Astrocyte of the cerebellum (primary cell): ENCODE measurements at regions not wholly inside any gene's neighbourhood (a gene's known extent, or its start where the extent isn't known, plus 50 kb on each side); places are given as distances from the start of the nearest gene placed in this dataset.

Source experiments
- DNase-seq: peaks from one replicate; pipeline ENCODE4 v3.0.0-alpha.2; 2011; ENCODE audit warnings: low read depth
- H3K4me3 ChIP-seq: 2 replicates; pipeline ENCODE4 v1.5.1; 2011; ENCODE audit warnings: mild to moderate bottlenecking, low read depth, low read length, moderate library complexity
- CTCF ChIP-seq: IDR thresholded peaks from 2 replicates; pipeline ENCODE4 v1.5.1; 2012; ENCODE audit warnings: low read length, low read depth, moderate library complexity, mild to moderate bottlenecking; ENCODE audit errors: missing control alignments
- in situ Hi-C: cut with HindIII; loops from 2 replicates; pipeline ENCODE4 v1.10.0; 2017; ENCODE audit warnings: low sequenced_read_pairs

- in situ Hi-C loops, result no loop called here
- no peak overlapping the region for H3K4me3 ChIP-seq
- DNase-seq, result no peak
- TF ChIP-seq CTCF, result no peak
Measured at GRCh38 chr13:105660561-105660960, 874.9 kb downstream of the EFNB2 start.

DNA sequence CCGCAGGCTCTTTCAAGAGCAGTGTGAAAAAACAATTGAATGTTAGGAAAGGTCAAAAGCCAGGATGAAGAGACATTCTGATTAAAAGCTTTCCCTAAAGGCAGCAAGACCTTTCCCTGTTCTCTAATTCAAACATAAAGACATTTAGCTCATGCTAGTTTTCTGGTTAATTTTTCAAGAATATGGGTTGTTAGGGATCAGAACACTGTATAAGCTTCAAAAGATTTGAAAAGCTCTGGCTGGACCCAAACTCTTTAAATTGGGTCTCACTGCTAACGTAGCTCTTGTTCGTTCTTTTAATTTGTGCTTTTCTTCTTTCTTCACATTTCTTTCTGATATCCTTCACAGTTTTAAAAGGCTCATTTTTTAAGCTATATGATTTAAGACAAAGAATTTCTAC is 877.0 kb downstream of the EFNB2 start:
- in situ Hi-C loops, result no loop called here
- TF ChIP-seq CTCF, result no peak
- no peak overlapping the region for H3K4me3 ChIP-seq
- DNase-seq, result no peak

DNA sequence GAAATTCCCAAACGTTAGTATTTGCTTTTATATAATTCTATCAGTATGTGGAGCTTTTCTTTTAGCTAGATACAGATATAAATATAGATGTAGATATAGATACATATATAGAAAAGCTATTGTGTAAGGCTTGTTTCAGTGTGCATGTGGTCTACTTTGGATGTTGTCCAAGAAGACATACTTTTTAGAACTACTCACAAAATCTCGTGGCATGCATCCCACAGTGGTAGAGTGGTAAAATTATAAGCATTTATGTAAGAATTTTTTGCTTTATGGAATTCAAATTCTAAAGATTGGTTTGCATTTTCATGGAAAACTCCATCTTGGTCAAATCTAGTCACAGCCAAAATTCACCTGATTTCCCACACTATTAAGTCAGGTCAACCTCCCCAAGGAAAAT is 880.4 kb downstream of the EFNB2 start:
- in situ Hi-C loops, result no loop called here
- peak; percentile 76 for DNase-seq
- H3K4me3 ChIP-seq, result no peak overlapping the region
- TF ChIP-seq CTCF, result no peak

DNA sequence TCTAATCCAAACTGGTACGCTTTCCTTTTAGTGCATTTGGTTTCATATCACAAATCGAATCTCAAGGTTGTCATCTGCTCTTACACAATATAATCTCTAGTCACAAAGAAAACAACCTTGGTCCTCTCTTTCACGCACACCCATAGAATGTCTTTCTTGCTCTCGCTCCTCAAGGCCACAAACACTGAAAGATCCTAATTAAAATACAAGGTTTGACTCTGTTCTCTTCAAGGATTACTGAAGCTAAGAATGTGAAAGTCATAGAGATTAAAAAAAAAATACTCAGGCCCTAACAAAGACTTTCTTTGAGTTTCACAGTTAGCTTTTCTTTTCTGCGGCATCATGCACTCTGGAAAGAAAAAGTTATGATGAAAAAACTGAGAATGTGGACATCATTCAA is 891.5 kb downstream of the EFNB2 start:
- in situ Hi-C loops, result no loop called here
- DNase-seq, result no peak
- H3K4me3 ChIP-seq, result no peak overlapping the region
- TF ChIP-seq CTCF, result no peak

DNA sequence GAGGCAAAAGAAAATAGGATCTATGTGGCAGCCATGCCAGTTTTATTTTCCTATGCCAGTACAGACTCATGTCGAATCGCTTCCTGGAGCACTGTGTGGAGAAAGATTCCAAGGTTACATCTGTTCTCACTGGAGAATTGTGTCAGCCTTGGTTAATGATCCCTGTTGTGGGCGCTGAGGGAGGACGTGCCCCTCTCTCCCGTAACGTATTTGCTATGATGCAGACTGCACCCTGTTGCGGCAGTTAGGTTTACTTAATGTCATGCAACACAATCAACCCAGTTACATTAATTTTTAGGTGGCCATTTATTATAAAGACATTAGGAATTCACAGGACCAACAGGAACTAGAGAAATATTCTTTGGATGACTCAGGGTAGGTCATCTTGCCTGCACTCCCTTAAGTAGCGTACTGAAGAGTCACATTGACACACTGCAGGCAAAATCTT is 892.9 kb downstream of the EFNB2 start:
- no peak for TF ChIP-seq CTCF
- no peak overlapping the region for H3K4me3 ChIP-seq
- in situ Hi-C loops, result no loop called here
- no peak for DNase-seq

DNA sequence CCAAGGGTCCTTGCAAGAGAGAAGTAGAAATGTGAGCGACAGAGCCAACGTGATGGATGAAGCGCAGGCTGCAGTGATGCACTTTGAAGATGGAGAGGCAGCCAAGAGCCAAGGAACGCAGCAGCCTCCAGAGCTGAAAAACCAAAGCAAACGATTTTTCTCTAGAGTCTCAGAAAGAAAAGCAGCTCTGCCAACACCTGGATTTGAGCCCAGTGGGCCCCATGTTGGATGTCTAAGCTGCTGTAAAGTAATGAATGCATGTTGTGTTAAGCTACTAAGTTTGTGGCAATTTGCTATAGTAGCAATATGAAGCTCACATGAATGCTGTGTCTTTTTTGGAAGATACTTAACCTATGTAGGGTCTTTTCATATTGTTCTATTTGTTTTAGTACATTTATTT is 894.3 kb downstream of the EFNB2 start:
- H3K4me3 ChIP-seq, result no peak overlapping the region
- DNase-seq, result no peak
- no peak for TF ChIP-seq CTCF
- in situ Hi-C loops, result no loop called here

GRCh38 chr13:105638426-105638825 is 897.0 kb downstream of the EFNB2 start:
- in situ Hi-C loops, result no loop called here
- DNase-seq, result no peak
- TF ChIP-seq CTCF, result no peak
- no peak overlapping the region for H3K4me3 ChIP-seq
